ENCODE measurements at regions not wholly inside any gene's neighbourhood (a gene's known extent, or its start where the extent isn't known, plus 50 kb on each side); places are given as distances from the start of the nearest gene placed in this dataset.

- DNase-seq (no peak), ATAC-seq (no peak)
- H3K4me1 Mint-ChIP-seq: no peaks in the 10 kb centered on the region
- Histone ChIP-seq H3K4me1 (ENCODE audit: control insufficient read depth, insufficient read depth, low read length) (no peaks in the 10 kb centered on the region), H3K9me3 (ENCODE audit: control insufficient read depth, insufficient read depth, low read length) (no peaks in the 10 kb centered on the region), H3K36me3 (ENCODE audit: control insufficient read depth, insufficient read depth, low read length) (no peaks in the 10 kb centered on the region), H3K27me3 (ENCODE audit: control insufficient read depth, insufficient read depth, low read length) (no peaks in the 10 kb centered on the region), H3K4me3 (ENCODE audit: low read length) (no peak overlapping the region), H3K27ac (ENCODE audit: low read length) (no peak overlapping the region)
- TF ChIP-seq CTCF (IDR thresholded peaks at IDR 0.05): no peak
- 53% methylated on average over 3 of the region's 4 CpGs for WGBS (ENCODE audit: insufficient coverage)
- no peak overlapping the region for H3K27ac Mint-ChIP-seq
- H3K4me3 Mint-ChIP-seq: no peak overlapping the region
- H3K36me3 Mint-ChIP-seq: no peaks in the 10 kb centered on the region
- peaks cover 0 to 1% of the 10 kb centered on the region in 2 donors for H3K9me3 Mint-ChIP-seq
- H3K27me3 Mint-ChIP-seq (ENCODE audit: low read depth in 2 of 2): peaks cover 0 to 5% of the 10 kb centered on the region in 2 donors
- intact Hi-C loops (cut with micrococcal nuclease): no loop called here
Observed at GRCh38 chr12:24441458-24441857, 492.0 kb upstream of the SOX5 start.

- no peak for DNase-seq
- H3K36me3 ChIP-seq (ENCODE audit: control insufficient read depth, insufficient read depth, low read length): no peaks in the 10 kb centered on the region
- no peaks in the 10 kb centered on the region for H3K4me1 Mint-ChIP-seq
- H3K27ac ChIP-seq (ENCODE audit: low read length): no peak overlapping the region
- H3K9me3 ChIP-seq (ENCODE audit: control insufficient read depth, insufficient read depth, low read length): no peaks in the 10 kb centered on the region
- TF ChIP-seq CTCF (IDR thresholded peaks at IDR 0.05): no peak
- intact Hi-C loops (cut with micrococcal nuclease): no loop called here
- no peak for ATAC-seq
- no peaks in the 10 kb centered on the region for H3K27me3 ChIP-seq (ENCODE audit: control insufficient read depth, insufficient read depth, low read length)
- no peak overlapping the region for H3K4me3 ChIP-seq (ENCODE audit: low read length)
- no peaks in the 10 kb centered on the region for H3K4me1 ChIP-seq (ENCODE audit: control insufficient read depth, insufficient read depth, low read length)
- H3K27ac Mint-ChIP-seq: no peak overlapping the region
- no peaks in the 10 kb centered on the region for H3K36me3 Mint-ChIP-seq
- peaks cover 0 to 2% of the 10 kb centered on the region in 2 donors for H3K9me3 Mint-ChIP-seq
- 92% methylated on average over 4 of the region's 4 CpGs for WGBS (ENCODE audit: insufficient coverage)
- H3K4me3 Mint-ChIP-seq: no peak overlapping the region
- peaks cover 0 to 3% of the 10 kb centered on the region in 2 donors for H3K27me3 Mint-ChIP-seq (ENCODE audit: low read depth in 2 of 2)
Observed at GRCh38 chr12:24436667-24437066, 487.2 kb upstream of the SOX5 start.

- H3K4me3 ChIP-seq (ENCODE audit: low read length): no peak overlapping the region
- ATAC-seq (no peak), DNase-seq (no peak)
- H3K4me1 ChIP-seq (ENCODE audit: control insufficient read depth, insufficient read depth, low read length): no peaks in the 10 kb centered on the region
- no peaks in the 10 kb centered on the region for H3K36me3 Mint-ChIP-seq
- no peaks in the 10 kb centered on the region for H3K9me3 ChIP-seq (ENCODE audit: control insufficient read depth, insufficient read depth, low read length)
- TF ChIP-seq CTCF (IDR thresholded peaks at IDR 0.05): no peak
- intact Hi-C loops (cut with micrococcal nuclease): no loop called here
- H3K27me3 ChIP-seq (ENCODE audit: control insufficient read depth, insufficient read depth, low read length): no peaks in the 10 kb centered on the region
- no peaks in the 10 kb centered on the region for H3K36me3 ChIP-seq (ENCODE audit: control insufficient read depth, insufficient read depth, low read length)
- H3K27me3 Mint-ChIP-seq (ENCODE audit: low read depth in 2 of 2): no peaks in the 10 kb centered on the region
- no peak overlapping the region for H3K27ac ChIP-seq (ENCODE audit: low read length)
- no peak overlapping the region for H3K27ac Mint-ChIP-seq
- 100% methylated on average over 1 of the region's 1 CpG for WGBS (ENCODE audit: insufficient coverage)
- peaks cover 0 to 2% of the 10 kb centered on the region in 2 donors for H3K9me3 Mint-ChIP-seq
- no peak overlapping the region for H3K4me3 Mint-ChIP-seq
- no peaks in the 10 kb centered on the region for H3K4me1 Mint-ChIP-seq
Observed at GRCh38 chr12:24431872-24432271, 482.4 kb upstream of the SOX5 start.

GRCh38 chr12:24427776-24428175 lies 478.3 kb upstream of the SOX5 start:
- Mint-ChIP-seq H3K27me3 (ENCODE audit: low read depth in 2 of 2) (no peaks in the 10 kb centered on the region), H3K36me3 (no peaks in the 10 kb centered on the region), H3K27ac (no peak overlapping the region), H3K4me1 (no peaks in the 10 kb centered on the region), H3K9me3 (no peaks in the 10 kb centered on the region), H3K4me3 (no peak overlapping the region)
- DNase-seq (no peak), ATAC-seq (no peak)
- 100% methylated on average over 3 of the region's 4 CpGs for WGBS (ENCODE audit: insufficient coverage)
- no peak overlapping the region for H3K4me3 ChIP-seq (ENCODE audit: low read length)
- intact Hi-C loops (cut with micrococcal nuclease): no loop called here
- H3K9me3 ChIP-seq (ENCODE audit: control insufficient read depth, insufficient read depth, low read length): no peaks in the 10 kb centered on the region
- H3K27me3 ChIP-seq (ENCODE audit: control insufficient read depth, insufficient read depth, low read length): no peaks in the 10 kb centered on the region
- no peak for TF ChIP-seq CTCF (IDR thresholded peaks at IDR 0.05)
- no peak overlapping the region for H3K27ac ChIP-seq (ENCODE audit: low read length)
- H3K36me3 ChIP-seq (ENCODE audit: control insufficient read depth, insufficient read depth, low read length): no peaks in the 10 kb centered on the region
- no peaks in the 10 kb centered on the region for H3K4me1 ChIP-seq (ENCODE audit: control insufficient read depth, insufficient read depth, low read length)
